Stomach (tissue), 8 donors: ENCODE measurements at regions not wholly inside any gene's neighbourhood (a gene's known extent, or its start where the extent isn't known, plus 50 kb on each side); places are given as distances from the start of the nearest gene placed in this dataset.
"Not testable (repeated sequence)": the region's sequence is repeated elsewhere in the genome, so short reads cannot be mapped to it uniquely, and the experiment has no call there.

Experiments used
- DNase-seq, 2 donors: peaks; one replicate each; pipeline versions ENCODE4 v3.0.0 to v3.0.0-alpha.2; 2013 to 2019
- H3K27ac ChIP-seq, 5 donors: fragments of 200-600 bp in 4 of 5; sonication (generic) in 4 of 5; one replicate each; pipeline ENCODE4 v1.5.1; 2013 to 2019; ENCODE audit warnings: mild to moderate bottlenecking in 1 of 5, moderate library complexity in 1 of 5
- H3K27me3 ChIP-seq, 3 donors: fragments of 200-600 bp; sonication (generic); one replicate each; pipeline ENCODE4 v1.5.1; 2017 to 2019; ENCODE audit warnings: mixed run types in 1 of 3
- H3K36me3 ChIP-seq, 4 donors: fragments of 200-600 bp; sonication (generic); 1 replicate in 3 of 4; 2 replicates in 1 of 4; pipeline ENCODE4 v1.5.1; 2016 to 2019
- H3K4me1 ChIP-seq, 4 donors: fragments of 200-600 bp; sonication (generic); one replicate each; pipeline ENCODE4 v1.5.1; 2016 to 2019
- H3K4me3 ChIP-seq, 4 donors: fragments of 200-600 bp; sonication (generic) in 3 of 4; one replicate each; pipeline ENCODE4 v1.5.1; 2016 to 2019; ENCODE audit warnings: mild to moderate bottlenecking in 1 of 4
- H3K9me3 ChIP-seq, 4 donors: fragments of 200-600 bp; sonication (generic); one replicate each; pipeline ENCODE4 v1.5.1; 2016 to 2019
- CTCF ChIP-seq, 7 experiments: fragments of 450-650 bp in 4 of 7; fragments of 200-600 bp in 3 of 7; sonication (generic) in 3 of 7; IDR thresholded peaks; one replicate each; pipeline ENCODE4 v1.5.1; 2016 to 2019; ENCODE audit warnings: antibody characterized with exemption in 7 of 7, control low read depth in 2 of 7, mild to moderate bottlenecking in 1 of 7
- EP300 ChIP-seq: sonication (generic); formaldehyde crosslinking; IDR thresholded peaks from one replicate; pipeline ENCODE4 v1.6.1; 2017; ENCODE audit warnings: antibody characterized with exemption
- POLR2A ChIP-seq, 4 donors: fragments of 450-650 bp; IDR thresholded peaks; one replicate each; pipeline ENCODE4 v1.6.1; 2016; ENCODE audit warnings: antibody characterized with exemption in 4 of 4, control low read depth in 2 of 4, mild to moderate bottlenecking in 1 of 4, moderate library complexity in 1 of 4
- POLR2AphosphoS5 ChIP-seq, 3 donors: sonication (generic); formaldehyde crosslinking; IDR thresholded peaks; one replicate each; pipeline ENCODE4 v1.6.1; 2016; ENCODE audit warnings: antibody characterized with exemption in 3 of 3
- WGBS, 5 donors: extraction: QIAGEN DNeasy Blood & Tissue Kit in 3 of 5; methylation state at CpG; one replicate each; pipeline versions ENCODE4 v1.1.5 to v1.1.7; 2013 to 2018; 5-methylcytosine and 5-hydroxymethylcytosine counted together
- intact Hi-C: fragments of 100-400 bp; cut with DNase I; formaldehyde crosslinking; loops from one replicate; pipeline ENCODE4 v1.15.1; 2023; ENCODE audit warnings: low total_unique reads
- donor health status: healthy with polysubstance abuse.
- donor health status: Bipolar disorder and iron deficiency.
- donor health status: healthy.

- H3K27me3 ChIP-seq: no peaks in the 10 kb centered on the region
- H3K27ac ChIP-seq: no peak overlapping the region
- H3K4me3 ChIP-seq: no peak overlapping the region
- no peaks in the 10 kb centered on the region for H3K9me3 ChIP-seq
- TF ChIP-seq POLR2A (IDR thresholded peaks at IDR 0.05): no peak
- no peaks in the 10 kb centered on the region for H3K36me3 ChIP-seq
- H3K4me1 ChIP-seq: no peaks in the 10 kb centered on the region
- intact Hi-C loops: no loop called here
- DNase-seq: no peak
Observed at GRCh38 chr5:28945859-28946258, 1907.5 kb upstream of the CDH9 start.

- H3K4me3 ChIP-seq, intact Hi-C loops, H3K27me3 ChIP-seq, DNase-seq, H3K36me3 ChIP-seq, H3K4me1 ChIP-seq, H3K27ac ChIP-seq: not testable (repeated sequence)
- H3K9me3 ChIP-seq: peaks cover 0 to 23% (median 8%) of the 10 kb centered on the region in 4 donors
- 82 to 92% (median 84%) methylated on average over 11 to 24 of the region's 24 CpGs for WGBS, 5 donors
Observed at GRCh38 chr5:28929366-28929765, 1891.0 kb upstream of the CDH9 start.

GRCh38 chr5:28928327-28928790 is 1890.0 kb upstream of the CDH9 start:
- 78 to 97% (median 85%) methylated on average over 8 to 23 of the region's 23 CpGs for WGBS, 5 donors
- peaks cover 0 to 23% (median 8%) of the 10 kb centered on the region in 4 donors for H3K9me3 ChIP-seq
- H3K36me3 ChIP-seq, intact Hi-C loops, H3K27ac ChIP-seq, H3K4me3 ChIP-seq, H3K27me3 ChIP-seq, H3K4me1 ChIP-seq: not testable (repeated sequence)
- peak in 1 of 2 donors; percentile 5 for DNase-seq

- no peak for TF ChIP-seq EP300
- no peak for TF ChIP-seq CTCF (IDR thresholded peaks at IDR 0.05)
- TF ChIP-seq POLR2A (IDR thresholded peaks at IDR 0.05): no peak
- TF ChIP-seq POLR2AphosphoS5 (IDR thresholded peaks at IDR 0.05): no peak
- H3K27ac ChIP-seq: no peak overlapping the region
- no peak overlapping the region for H3K4me3 ChIP-seq
- peaks cover 0 to 23% (median 8%) of the 10 kb centered on the region in 4 donors for H3K9me3 ChIP-seq
- 38 to 80% (median 62%) methylated on average over 22 to 71 of the region's 71 CpGs for WGBS, 5 donors
- intact Hi-C loops: no loop called here
- peak in 1 of 2 donors; percentile 48 for DNase-seq
- H3K27me3 ChIP-seq: peaks cover 0 to 8% (median 0%) of the 10 kb centered on the region in 3 donors
- no peaks in the 10 kb centered on the region for H3K4me1 ChIP-seq
- H3K36me3 ChIP-seq: no peaks in the 10 kb centered on the region
Observed at GRCh38 chr5:28927559-28928326, 1889.4 kb upstream of the CDH9 start.

- no peak for TF ChIP-seq POLR2A (IDR thresholded peaks at IDR 0.05)
- no peak for TF ChIP-seq CTCF (IDR thresholded peaks at IDR 0.05)
- TF ChIP-seq EP300: no peak
- no peak overlapping the region for H3K4me3 ChIP-seq
- H3K27me3 ChIP-seq: peaks cover 0 to 8% (median 0%) of the 10 kb centered on the region in 3 donors
- 92 to 96% (median 95%) methylated on average over 17 of the region's 17 CpGs for WGBS, 5 donors
- H3K9me3 ChIP-seq: peaks cover 0 to 23% (median 8%) of the 10 kb centered on the region in 4 donors
- H3K4me1 ChIP-seq: no peaks in the 10 kb centered on the region
- intact Hi-C loops: no loop called here
- H3K27ac ChIP-seq: no peak overlapping the region
- no peaks in the 10 kb centered on the region for H3K36me3 ChIP-seq
- no peak for DNase-seq
Observed at GRCh38 chr5:28926422-28926821, 1888.0 kb upstream of the CDH9 start.

- DNase-seq: no peak
- Histone ChIP-seq H3K27ac (no peak overlapping the region), H3K9me3 (peaks cover 0 to 3% (median under 1%) of the 10 kb centered on the region in 4 donors), H3K4me3 (no peak overlapping the region), H3K4me1 (no peaks in the 10 kb centered on the region), H3K27me3 (no peaks in the 10 kb centered on the region), H3K36me3 (no peaks in the 10 kb centered on the region)
- WGBS, 5 donors: 79 to 89% (median 83%) methylated on average over 2 of the region's 2 CpGs
- intact Hi-C loops: no loop called here
- TF ChIP-seq POLR2AphosphoS5 (IDR thresholded peaks at IDR 0.05): no peak
- no peak for TF ChIP-seq CTCF (IDR thresholded peaks at IDR 0.05)
- TF ChIP-seq POLR2A (IDR thresholded peaks at IDR 0.05): no peak
- no peak for TF ChIP-seq EP300
Observed at GRCh38 chr5:28917631-28918030, 1879.2 kb upstream of the CDH9 start.
